GM23248 (cell line): ENCODE measurements at regions not wholly inside any gene's neighbourhood (a gene's known extent, or its start where the extent isn't known, plus 50 kb on each side); places are given as distances from the start of the nearest gene placed in this dataset.
"Not testable (repeated sequence)": the region's sequence is repeated elsewhere in the genome, so short reads cannot be mapped to it uniquely, and the experiment has no call there.

Experiments
- DNase-seq: peaks from one replicate; pipeline ENCODE4 v3.0.0-alpha.2; 2015
- H2AFZ ChIP-seq: fragments of 200-600 bp; sonication (generic); 2 replicates; pipeline ENCODE4 v1.6.1; 2016; ENCODE audit warnings: antibody characterized with exemption
- H3F3A ChIP-seq: fragments of 200-600 bp; sonication (generic); 2 replicates; pipeline ENCODE4 v1.6.1; 2016; ENCODE audit warnings: mild to moderate bottlenecking, antibody characterized with exemption, mixed run types; ENCODE audit not compliant: insufficient read depth
- H3K27ac ChIP-seq: fragments of 200-600 bp; sonication (generic); 2 replicates; pipeline ENCODE4 v1.5.1; 2016; ENCODE audit warnings: mild to moderate bottlenecking
- H3K27me3 ChIP-seq: fragments of 200-600 bp; sonication (generic); replicated peaks from 2 replicates; pipeline ENCODE4 v1.6.1; 2016; ENCODE audit warnings: mild to moderate bottlenecking; ENCODE audit not compliant: insufficient read depth
- H3K36me3 ChIP-seq: fragments of 200-600 bp; sonication (generic); 2 replicates; pipeline ENCODE4 v1.6.1; 2016; ENCODE audit warnings: low read depth, mild to moderate bottlenecking
- H3K4me1 ChIP-seq: fragments of 200-600 bp; sonication (generic); 2 replicates; pipeline ENCODE4 v1.6.1; 2016; ENCODE audit warnings: mild to moderate bottlenecking; ENCODE audit not compliant: insufficient read depth
- H3K4me2 ChIP-seq: fragments of 200-600 bp; sonication (generic); one replicate; pipeline ENCODE4 v1.6.1; 2016; ENCODE audit warnings: mild to moderate bottlenecking; ENCODE audit not compliant: unreplicated experiment
- H3K4me3 ChIP-seq: fragments of 200-600 bp; sonication (generic); 2 replicates; pipeline ENCODE4 v1.5.1; 2016; ENCODE audit warnings: mild to moderate bottlenecking
- H3K79me2 ChIP-seq: fragments of 200-600 bp; sonication (generic); 2 replicates; pipeline ENCODE4 v1.6.1; 2016; ENCODE audit warnings: mild to moderate bottlenecking; ENCODE audit not compliant: insufficient read depth
- H3K9ac ChIP-seq: fragments of 200-600 bp; sonication (generic); 2 replicates; pipeline ENCODE4 v1.6.1; 2016; ENCODE audit warnings: mild to moderate bottlenecking
- H3K9me2 ChIP-seq: fragments of 200-600 bp; sonication (generic); 2 replicates; pipeline ENCODE4 v1.6.1; 2016; ENCODE audit warnings: mixed run types, mild to moderate bottlenecking, moderate library complexity; ENCODE audit not compliant: insufficient read depth
- H3K9me3 ChIP-seq: fragments of 200-600 bp; sonication (generic); one replicate; pipeline ENCODE4 v1.6.1; 2017; ENCODE audit warnings: low read depth
- H4K20me1 ChIP-seq: fragments of 200-600 bp; sonication (generic); 2 replicates; pipeline ENCODE4 v1.6.0; 2016; ENCODE audit not compliant: insufficient read depth
- WGBS, 2 experiments: methylation state at CpG; one replicate each; pipeline ENCODE4 v1.1.6; 2015 to 2017; ENCODE audit warnings: low lambda C conversion rate in 2 of 2, low coverage in 1 of 2; ENCODE audit errors: missing lambda C conversion rate in 2 of 2; 5-methylcytosine and 5-hydroxymethylcytosine counted together
- in situ Hi-C: fragments of 300-500 bp; cut with MboI; formaldehyde crosslinking; loops from 2 replicates; pipeline ENCODE4 v1.15.0; 2020

DNA sequence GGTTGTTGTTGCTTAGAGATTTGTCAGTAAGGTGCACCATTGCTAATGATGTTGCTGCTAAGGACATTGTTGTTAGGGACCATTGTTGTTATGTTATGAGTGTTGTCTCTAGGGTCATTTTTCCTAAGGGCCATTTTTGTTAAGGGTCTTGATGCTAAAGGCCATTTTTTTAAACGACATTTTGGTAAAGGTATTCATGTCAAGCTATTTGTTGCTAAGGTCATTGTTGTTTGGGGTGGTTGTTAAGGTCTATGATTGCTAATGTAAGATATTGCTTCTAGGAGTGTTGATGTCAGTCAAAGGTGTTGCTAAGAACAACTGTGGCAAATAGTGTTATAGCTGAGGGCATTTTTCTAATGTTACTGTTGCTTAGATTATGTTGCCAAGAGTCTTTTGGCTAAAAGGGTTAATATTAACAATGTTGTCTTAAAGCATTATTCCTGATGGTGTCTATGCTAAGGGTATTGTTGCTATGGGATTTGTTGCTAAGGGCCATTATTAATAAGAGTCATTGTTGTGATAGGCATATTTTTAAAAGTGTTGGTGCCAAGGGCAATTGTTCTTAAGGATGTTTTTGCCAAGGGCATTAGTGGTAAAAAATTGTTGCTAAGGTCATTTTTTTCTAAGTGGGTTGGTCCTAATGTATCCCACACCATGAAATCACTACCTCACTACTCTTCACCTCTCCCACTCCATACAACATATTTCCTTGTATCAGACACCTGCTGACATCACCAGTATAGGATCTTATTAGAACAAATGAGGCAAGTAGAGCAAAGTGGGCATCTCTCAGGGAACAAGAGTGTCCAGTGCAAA, 56.2 kb downstream of the SPATA31A6 start:
- H3K9me3 ChIP-seq, H3K4me3 ChIP-seq, H3K36me3 ChIP-seq, H3K27ac ChIP-seq, H3K27me3 ChIP-seq, in situ Hi-C loops, H3K9ac ChIP-seq, H3F3A ChIP-seq, H2AFZ ChIP-seq, H3K79me2 ChIP-seq, H3K4me1 ChIP-seq, H3K9me2 ChIP-seq, DNase-seq, H4K20me1 ChIP-seq, H3K4me2 ChIP-seq: not testable (repeated sequence)
- WGBS, 2 experiments, result 0 to 2% methylated on average over 1 of the region's 1 CpG

DNA sequence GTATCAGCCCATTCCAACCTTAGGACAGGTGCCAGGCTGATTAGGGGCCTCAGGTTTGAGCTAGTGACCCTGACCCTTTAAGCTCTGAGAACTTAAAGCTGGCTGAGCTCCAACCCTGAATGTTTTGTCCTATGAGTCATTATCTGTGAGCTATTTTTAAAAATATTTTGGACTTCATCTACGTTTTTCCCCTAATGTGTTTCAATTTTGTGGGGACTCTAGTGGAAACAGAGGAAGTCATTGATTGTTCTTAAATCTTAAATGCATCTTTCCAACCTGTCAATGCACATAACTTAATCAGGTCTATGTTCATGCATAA, 56.8 kb downstream of the SPATA31A6 start:
- H3K9ac ChIP-seq, H4K20me1 ChIP-seq, H3K27me3 ChIP-seq, H3K36me3 ChIP-seq, H3K79me2 ChIP-seq, DNase-seq, H2AFZ ChIP-seq, H3K4me1 ChIP-seq, H3F3A ChIP-seq, in situ Hi-C loops, H3K9me3 ChIP-seq, H3K9me2 ChIP-seq, H3K4me2 ChIP-seq, H3K4me3 ChIP-seq, H3K27ac ChIP-seq: not testable (repeated sequence)
- WGBS, 2 experiments, result 5 to 8% methylated on average over 1 of the region's 1 CpG

DNA sequence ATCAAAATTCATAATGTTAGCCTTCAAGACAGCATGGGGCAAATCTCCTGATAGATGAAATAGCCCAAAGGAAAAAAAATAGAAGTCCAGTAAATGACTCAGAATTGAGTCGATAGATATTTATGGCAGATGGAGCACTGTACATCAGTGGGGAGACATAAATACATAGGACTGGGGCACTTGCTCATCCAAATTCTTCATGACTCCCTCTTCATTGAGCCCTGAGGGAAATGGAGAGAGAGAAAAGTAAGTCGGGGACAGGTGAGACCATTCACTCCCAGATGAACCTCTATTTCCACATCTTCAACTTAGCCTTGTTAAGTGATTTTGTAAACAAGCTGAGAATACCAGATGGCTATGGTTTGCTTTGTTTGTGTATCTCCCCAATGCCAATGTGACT, 59.8 kb downstream of the SPATA31A6 start:
- H3K36me3 ChIP-seq, H3K27me3 ChIP-seq, H3K9me2 ChIP-seq, in situ Hi-C loops, H3K9me3 ChIP-seq, H4K20me1 ChIP-seq, H3K4me3 ChIP-seq, H3K9ac ChIP-seq, H3K79me2 ChIP-seq, DNase-seq, H3K4me2 ChIP-seq, H3K4me1 ChIP-seq, H2AFZ ChIP-seq, H3K27ac ChIP-seq, H3F3A ChIP-seq: not testable (repeated sequence)
- 44 to 52% methylated on average over 2 of the region's 2 CpGs for WGBS, 2 experiments

DNA sequence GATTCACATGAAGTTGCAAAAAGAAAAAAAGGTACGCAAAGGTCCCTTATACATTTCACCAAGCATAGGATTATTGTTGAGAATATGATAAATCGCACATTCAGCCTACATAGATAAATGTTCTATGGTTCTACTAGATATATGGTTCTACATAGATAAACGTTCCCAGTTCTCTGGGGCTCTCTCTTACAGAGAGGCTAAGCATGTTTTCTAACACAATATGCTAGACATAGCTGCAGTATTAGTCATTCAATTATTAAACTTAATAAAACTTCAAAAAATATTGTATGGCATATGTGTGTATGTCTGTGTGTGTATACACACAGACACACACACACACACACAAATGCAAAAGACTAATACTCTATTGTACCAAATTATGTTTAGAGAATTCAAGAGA, 60.4 kb downstream of the SPATA31A6 start:
- H3K9me2 ChIP-seq, H3K79me2 ChIP-seq, H3K4me2 ChIP-seq, H3F3A ChIP-seq, H3K4me1 ChIP-seq, H3K9ac ChIP-seq, H3K9me3 ChIP-seq, H4K20me1 ChIP-seq, H3K36me3 ChIP-seq, in situ Hi-C loops, H3K4me3 ChIP-seq, H2AFZ ChIP-seq, DNase-seq, H3K27ac ChIP-seq, H3K27me3 ChIP-seq: not testable (repeated sequence)
- 26 to 31% methylated on average over 3 of the region's 3 CpGs for WGBS, 2 experiments

DNA sequence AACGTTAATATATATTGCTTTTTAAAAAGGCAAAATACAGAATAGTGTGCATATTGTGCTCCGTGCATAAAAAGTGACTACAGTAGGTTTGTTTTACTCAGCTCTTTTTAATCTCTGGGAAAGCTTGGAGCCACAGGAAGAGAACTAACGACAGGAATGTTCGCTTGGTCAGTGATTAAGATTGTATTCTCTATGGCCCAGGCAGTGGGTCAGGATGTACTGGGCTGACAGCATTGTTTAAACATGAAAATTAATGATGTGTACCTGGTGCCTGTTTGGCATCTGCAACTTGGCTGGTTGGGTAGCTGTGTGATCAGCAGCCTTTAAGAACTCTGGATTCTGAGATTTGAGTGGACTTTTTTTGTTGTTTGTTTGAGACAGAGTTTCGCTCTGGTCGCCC, 85.3 kb downstream of the SPATA31A6 start:
- not testable (repeated sequence) for H4K20me1 ChIP-seq

DNA sequence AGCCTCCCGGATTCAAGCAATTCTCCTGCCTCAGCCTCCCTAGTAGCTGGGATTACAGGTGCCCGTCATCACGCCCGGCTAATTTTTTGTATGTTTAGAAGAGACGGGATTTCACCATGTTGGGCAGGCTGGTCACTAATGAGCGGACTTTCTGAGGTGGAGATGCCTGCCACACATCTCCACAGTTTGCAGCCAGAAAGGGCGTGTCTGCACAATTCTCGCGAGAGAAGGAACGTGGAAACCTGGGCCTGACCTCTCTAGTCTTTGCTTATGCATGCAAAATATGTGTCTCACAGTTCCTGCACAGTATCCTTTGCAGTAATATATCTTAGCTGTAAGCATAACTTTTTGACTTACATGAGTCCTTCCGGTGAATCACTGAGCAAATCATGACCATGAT, 85.7 kb downstream of the SPATA31A6 start:
- H3K36me3 ChIP-seq, H3K79me2 ChIP-seq, H3K27ac ChIP-seq, H3K9me2 ChIP-seq, H3K4me1 ChIP-seq, H4K20me1 ChIP-seq, H3K9ac ChIP-seq, H3K4me2 ChIP-seq, H2AFZ ChIP-seq, H3K4me3 ChIP-seq, DNase-seq, H3F3A ChIP-seq, H3K9me3 ChIP-seq, in situ Hi-C loops, H3K27me3 ChIP-seq: not testable (repeated sequence)
- WGBS, 2 experiments, result 46 to 49% methylated on average over 11 of the region's 11 CpGs

More for the DNA sequence above, 85.3 kb downstream of the SPATA31A6 start:
- H3K36me3 ChIP-seq, H3K4me2 ChIP-seq, H3K27me3 ChIP-seq, H2AFZ ChIP-seq, H3K4me1 ChIP-seq, H3K9ac ChIP-seq, H3F3A ChIP-seq, H3K79me2 ChIP-seq, H3K27ac ChIP-seq, in situ Hi-C loops, H3K9me2 ChIP-seq, DNase-seq, H3K4me3 ChIP-seq, H3K9me3 ChIP-seq: not testable (repeated sequence)
- 31 to 39% methylated on average over 6 of the region's 6 CpGs for WGBS, 2 experiments

DNA sequence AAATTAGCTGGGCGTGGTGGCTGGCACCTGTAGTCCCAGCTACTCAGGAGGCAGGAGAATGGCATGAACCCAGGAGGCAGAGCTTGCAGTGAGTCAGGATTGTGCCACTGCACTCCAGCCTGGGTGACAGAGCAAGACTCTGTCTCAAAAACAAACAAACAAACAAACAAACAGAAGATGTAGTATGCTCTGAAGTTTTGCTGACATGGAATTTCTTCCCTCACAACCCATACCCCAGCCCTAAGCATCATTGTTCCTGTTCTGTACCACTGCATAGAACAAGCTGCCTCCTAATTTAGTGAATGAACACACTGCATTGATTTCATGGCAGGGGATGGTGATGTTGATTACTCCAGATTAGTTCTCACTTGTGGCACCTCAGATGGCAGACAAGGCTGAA, 89.7 kb downstream of the SPATA31A6 start:
- H3K4me3 ChIP-seq, in situ Hi-C loops, H3K4me1 ChIP-seq, H3F3A ChIP-seq, H3K9me3 ChIP-seq, H3K4me2 ChIP-seq, H3K9ac ChIP-seq, H3K79me2 ChIP-seq, H3K27me3 ChIP-seq, DNase-seq, H3K27ac ChIP-seq, H4K20me1 ChIP-seq, H3K36me3 ChIP-seq, H2AFZ ChIP-seq, H3K9me2 ChIP-seq: not testable (repeated sequence)
- 9 to 13% methylated on average over 1 of the region's 1 CpG for WGBS, 2 experiments
